ENCODE measurements at regions not wholly inside any gene's neighbourhood (a gene's known extent, or its start where the extent isn't known, plus 50 kb on each side); places are given as distances from the start of the nearest gene placed in this dataset.

- no peak for DNase-seq (ENCODE audit: low read depth)
Measured at GRCh38 chr1:38571726-38572125, 287.8 kb downstream of the RRAGC start.

- DNase-seq (ENCODE audit: low read depth), result no peak
Measured at GRCh38 chr1:38570657-38570975, 289.0 kb downstream of the RRAGC start.

GRCh38 chr1:38569932-38570656 lies 289.5 kb downstream of the RRAGC start:
- DNase-seq (ENCODE audit: low read depth), result no peak

GRCh38 chr1:38568061-38568857 lies 291.3 kb downstream of the RRAGC start:
- no peak for DNase-seq (ENCODE audit: low read depth)

GRCh38 chr1:38567401-38567800 lies 292.2 kb downstream of the RRAGC start:
- no peak for DNase-seq (ENCODE audit: low read depth)

GRCh38 chr1:38565020-38565491 lies 294.5 kb downstream of the RRAGC start:
- no peak for DNase-seq (ENCODE audit: low read depth)

GRCh38 chr1:38563942-38564735 lies 295.4 kb downstream of the RRAGC start:
- no peak for DNase-seq (ENCODE audit: low read depth)

- DNase-seq (ENCODE audit: low read depth), result no peak
Measured at GRCh38 chr1:38561725-38562124, 297.8 kb downstream of the RRAGC start.

- no peak for DNase-seq (ENCODE audit: low read depth)
Measured at GRCh38 chr1:38561110-38561509, 298.5 kb downstream of the RRAGC start.

- no peak for DNase-seq (ENCODE audit: low read depth)
Measured at GRCh38 chr1:38560457-38560856, 299.1 kb downstream of the RRAGC start.

GRCh38 chr1:38559446-38560165 lies 300.0 kb downstream of the RRAGC start:
- no peak for DNase-seq (ENCODE audit: low read depth)

- DNase-seq (ENCODE audit: low read depth), result no peak
Measured at GRCh38 chr1:38558500-38559445, 300.8 kb downstream of the RRAGC start.

GRCh38 chr1:38558055-38558454 lies 301.5 kb downstream of the RRAGC start:
- no peak for DNase-seq (ENCODE audit: low read depth)

- no peak for DNase-seq (ENCODE audit: low read depth)
Measured at GRCh38 chr1:38555594-38555993, 304.0 kb downstream of the RRAGC start.

GRCh38 chr1:38555130-38555529 lies 304.4 kb downstream of the RRAGC start:
- no peak for DNase-seq (ENCODE audit: low read depth)

GRCh38 chr1:38551318-38552307 lies 308.0 kb downstream of the RRAGC start:
- no peak for DNase-seq (ENCODE audit: low read depth)

- no peak for DNase-seq (ENCODE audit: low read depth)
Measured at GRCh38 chr1:38549191-38549590, 310.4 kb downstream of the RRAGC start.

GRCh38 chr1:38547321-38547720 lies 312.3 kb downstream of the RRAGC start:
- no peak for DNase-seq (ENCODE audit: low read depth)

- no peak for DNase-seq (ENCODE audit: low read depth)
Measured at GRCh38 chr1:38546636-38547035, 312.9 kb downstream of the RRAGC start.

- no peak for DNase-seq (ENCODE audit: low read depth)
Measured at GRCh38 chr1:38541223-38541622, 318.3 kb downstream of the RRAGC start.

Data from GM04504 (cell line).